GF-D8 (cell line): ENCODE measurements at regions not wholly inside any gene's neighbourhood (a gene's known extent, or its start where the extent isn't known, plus 50 kb on each side); places are given as distances from the start of the nearest gene placed in this dataset.
"Not testable (repeated sequence)": the region's sequence is repeated elsewhere in the genome, so short reads cannot be mapped to it uniquely, and the experiment has no call there.

Source experiments
- DNase-seq: peaks from one replicate; lab custom pipeline; 2025; lab: John Stamatoyannopoulos, UW

- DNase-seq, result no peak
These were observed 255.3 kb upstream of the GJE1 start for GRCh38 chr6:141877275-141877983.

GRCh38 chr6:141874930-141875602 lies 257.7 kb upstream of the GJE1 start:
- peak; percentile 37 for DNase-seq

- not testable (repeated sequence) for DNase-seq
These were observed 263.2 kb upstream of the GJE1 start for GRCh38 chr6:141869509-141869908.

GRCh38 chr6:141867767-141868166 lies 265.0 kb upstream of the GJE1 start:
- no peak for DNase-seq

- no peak for DNase-seq
These were observed 265.8 kb upstream of the GJE1 start for GRCh38 chr6:141866731-141867497.

GRCh38 chr6:141851063-141851462 lies 281.7 kb upstream of the GJE1 start:
- no peak for DNase-seq

- no peak for DNase-seq
These were observed 284.5 kb upstream of the GJE1 start for GRCh38 chr6:141848029-141848890.

GRCh38 chr6:141846639-141847038 lies 286.1 kb upstream of the GJE1 start:
- DNase-seq, result no peak

- no peak for DNase-seq
These were observed 289.4 kb upstream of the GJE1 start for GRCh38 chr6:141843178-141843834.

GRCh38 chr6:141833001-141833655 lies 299.6 kb upstream of the GJE1 start:
- no peak for DNase-seq

- no peak for DNase-seq
These were observed 302.2 kb upstream of the GJE1 start for GRCh38 chr6:141830530-141830929.

- DNase-seq, result no peak
These were observed 303.0 kb upstream of the GJE1 start for GRCh38 chr6:141829566-141830360.

GRCh38 chr6:141824350-141824749 lies 308.4 kb upstream of the GJE1 start:
- DNase-seq, result no peak

GRCh38 chr6:141815039-141815438 lies 317.7 kb upstream of the GJE1 start:
- not testable (repeated sequence) for DNase-seq

- DNase-seq, result no peak
These were observed 322.8 kb upstream of the GJE1 start for GRCh38 chr6:141809901-141810300.

- no peak for DNase-seq
These were observed 324.1 kb upstream of the GJE1 start for GRCh38 chr6:141808662-141809061.

- not testable (repeated sequence) for DNase-seq
These were observed 331.8 kb upstream of the GJE1 start for GRCh38 chr6:141800973-141801372.

GRCh38 chr6:141790921-141791320 lies 341.8 kb upstream of the GJE1 start:
- no peak for DNase-seq

- DNase-seq, result no peak
These were observed 344.6 kb upstream of the GJE1 start for GRCh38 chr6:141788096-141788495.

GRCh38 chr6:141783585-141783984 lies 349.1 kb upstream of the GJE1 start:
- no peak for DNase-seq
